ENCODE measurements at regions not wholly inside any gene's neighbourhood (a gene's known extent, or its start where the extent isn't known, plus 50 kb on each side); places are given as distances from the start of the nearest gene placed in this dataset.

GRCh38 chr3:3589715-3590130 is 209.5 kb upstream of the LRRN1 start:
- intact Hi-C loops (cut with DNase I, micrococcal nuclease): no loop called here
- ATAC-seq: no peak
- DNase-seq: no peak

DNA sequence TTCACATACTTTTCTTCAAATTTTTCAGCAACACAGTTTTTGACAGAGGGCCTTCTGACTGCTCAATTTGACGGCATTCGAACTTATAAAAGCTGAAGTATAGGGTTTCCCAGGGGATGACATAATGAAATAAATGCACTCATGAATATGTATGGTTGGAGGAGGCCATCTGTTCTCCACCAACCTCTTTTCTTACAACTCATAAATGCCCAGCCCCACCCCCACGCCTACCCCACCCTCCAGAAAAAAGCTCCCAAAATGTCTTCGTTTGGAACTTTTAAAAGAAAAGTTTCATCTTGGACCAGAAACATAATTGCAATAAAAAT is 211.6 kb upstream of the LRRN1 start:
- DNase-seq (no peak), ATAC-seq (no peak)
- intact Hi-C loops (cut with DNase I, micrococcal nuclease): no loop called here

GRCh38 chr3:3586843-3587646 is 212.2 kb upstream of the LRRN1 start:
- intact Hi-C loops (cut with DNase I, micrococcal nuclease): no loop called here
- ATAC-seq: no peak
- no peak for DNase-seq

- ATAC-seq: no peak
- intact Hi-C loops (cut with DNase I, micrococcal nuclease): no loop called here
Observed at GRCh38 chr3:3586336-3586735, 212.9 kb upstream of the LRRN1 start.

DNA sequence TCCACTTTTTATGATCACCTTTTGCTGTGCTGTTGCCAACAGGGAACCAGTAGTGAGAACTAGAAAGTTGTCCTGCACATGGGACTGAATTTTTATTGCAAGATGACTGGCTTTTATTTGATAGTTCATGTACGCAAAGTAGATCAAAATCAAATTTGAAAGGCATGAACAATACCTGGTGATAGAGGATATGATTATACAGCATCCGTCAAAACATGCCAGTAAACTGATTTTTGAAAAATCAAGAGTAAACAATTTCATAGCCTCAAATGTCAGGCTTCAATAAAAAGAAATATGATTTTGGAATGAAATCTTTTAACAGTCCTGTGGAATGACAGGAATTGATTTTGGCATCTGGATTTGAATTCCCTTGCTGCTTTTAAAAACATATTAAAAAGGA is 219.6 kb upstream of the LRRN1 start:
- no peak for DNase-seq
- intact Hi-C loops (cut with DNase I, micrococcal nuclease): no loop called here
- ATAC-seq: no peak

More at GRCh38 chr3:3586336-3586735, 212.9 kb upstream of the LRRN1 start:
- DNase-seq: no peak

- no peak for ATAC-seq
- intact Hi-C loops (cut with DNase I, micrococcal nuclease): no loop called here
- DNase-seq: no peak
Observed at GRCh38 chr3:3578718-3579117, 220.5 kb upstream of the LRRN1 start.

DNA sequence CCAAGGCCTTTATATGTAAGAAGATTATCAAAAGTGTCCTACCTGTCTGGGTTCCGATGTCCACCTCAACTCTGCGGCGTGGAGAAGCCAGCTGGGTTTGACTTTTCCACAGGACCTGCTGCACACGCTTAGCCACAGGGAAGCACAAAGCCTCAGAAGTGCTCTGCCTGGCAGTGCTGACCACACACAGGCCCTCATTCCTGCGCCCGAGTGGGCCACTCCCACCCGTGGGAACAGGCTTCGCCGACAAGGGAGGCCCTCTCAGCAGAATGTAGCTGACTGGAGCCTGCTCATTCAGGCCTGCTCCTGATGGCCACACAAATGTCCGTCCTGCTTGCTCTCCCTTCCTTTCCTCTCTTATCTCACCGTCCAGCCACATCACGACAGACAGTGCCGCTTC is 221.4 kb upstream of the LRRN1 start:
- no peak for DNase-seq
- ATAC-seq: no peak
- intact Hi-C loops (cut with DNase I, micrococcal nuclease): no loop called here

DNA sequence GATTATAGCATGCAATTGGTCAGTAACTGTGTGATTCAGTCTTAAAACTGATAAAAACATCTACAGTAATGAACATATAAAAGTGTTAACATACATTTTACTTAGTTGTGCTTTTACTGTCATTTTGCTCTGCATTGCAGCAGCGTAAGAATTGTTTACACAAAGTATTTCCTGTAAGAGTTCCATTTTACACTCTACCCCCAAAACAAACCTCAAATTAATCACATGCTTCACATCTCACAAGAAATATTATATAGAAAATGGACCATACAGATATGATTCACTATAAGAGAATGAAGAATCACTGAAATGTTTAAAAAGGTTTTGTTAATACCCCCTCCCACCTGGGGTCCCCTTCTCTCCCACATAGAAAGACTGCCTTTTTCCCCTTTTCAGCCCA is 225.9 kb upstream of the LRRN1 start:
- intact Hi-C loops (cut with DNase I, micrococcal nuclease): no loop called here
- no peak for ATAC-seq
- DNase-seq: no peak

DNA sequence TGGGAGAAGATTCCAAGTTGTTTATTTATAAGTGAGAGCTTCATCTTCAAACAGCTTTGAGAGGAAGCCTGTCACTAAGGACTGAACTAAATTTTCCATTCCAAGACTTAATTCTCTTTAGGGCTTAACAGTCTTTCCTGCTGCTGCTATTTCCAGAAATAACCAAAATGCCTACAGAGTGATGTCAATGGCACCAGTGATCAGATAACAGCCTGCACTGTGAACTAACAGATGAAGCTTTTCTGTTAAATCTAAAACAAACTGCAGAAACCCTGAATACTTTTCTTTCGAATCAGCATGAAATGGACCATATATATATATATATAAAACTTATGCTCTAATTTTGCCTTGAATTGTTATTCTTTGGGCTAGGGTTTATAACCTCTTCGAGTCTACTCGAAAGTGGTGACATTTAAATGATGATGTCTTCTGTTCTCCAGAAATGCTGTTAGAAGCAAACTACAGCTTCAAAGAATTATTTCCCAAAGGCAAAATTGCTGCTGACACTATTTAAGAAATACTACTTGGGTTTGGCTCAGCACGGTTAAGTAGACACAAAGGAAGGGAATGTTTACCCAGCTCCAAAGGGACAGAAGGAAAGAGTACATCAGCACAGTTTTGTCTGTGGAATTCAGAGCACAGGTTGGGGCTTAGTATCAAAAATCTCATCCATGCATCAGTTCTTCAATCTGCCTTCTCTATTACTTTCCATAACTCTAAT is 238.5 kb upstream of the LRRN1 start:
- DNase-seq (no peak), ATAC-seq (no peak)
- intact Hi-C loops (cut with DNase I, micrococcal nuclease): no loop called here

- ATAC-seq: no peak
- no peak for DNase-seq
- intact Hi-C loops (cut with DNase I, micrococcal nuclease): no loop called here
Observed at GRCh38 chr3:3559786-3560185, 239.4 kb upstream of the LRRN1 start.

DNA sequence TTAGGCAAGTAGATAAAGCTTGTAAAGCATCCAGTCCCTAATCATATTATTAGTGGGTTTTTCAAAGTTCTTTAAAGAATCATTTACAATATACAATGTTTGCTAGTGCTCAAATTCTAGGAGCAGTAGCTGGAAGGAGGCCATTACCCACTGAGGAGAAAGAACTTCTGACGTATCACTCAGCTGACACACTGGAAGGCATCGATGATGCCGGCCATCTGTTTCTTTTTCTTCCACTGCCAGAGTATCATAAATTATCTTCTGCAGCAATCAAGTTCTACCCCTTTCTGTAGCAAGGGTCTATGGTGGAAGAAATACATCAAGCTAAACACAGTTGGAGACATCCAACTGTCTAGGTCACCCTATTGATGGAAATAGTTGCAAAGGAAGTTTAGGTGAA is 243.2 kb upstream of the LRRN1 start:
- ATAC-seq (no peak), DNase-seq (no peak)
- intact Hi-C loops (cut with DNase I, micrococcal nuclease): no loop called here

- intact Hi-C loops (cut with DNase I, micrococcal nuclease): no loop called here
- ATAC-seq (no peak), DNase-seq (no peak)
Observed at GRCh38 chr3:3553236-3553635, 246.0 kb upstream of the LRRN1 start.

DNA sequence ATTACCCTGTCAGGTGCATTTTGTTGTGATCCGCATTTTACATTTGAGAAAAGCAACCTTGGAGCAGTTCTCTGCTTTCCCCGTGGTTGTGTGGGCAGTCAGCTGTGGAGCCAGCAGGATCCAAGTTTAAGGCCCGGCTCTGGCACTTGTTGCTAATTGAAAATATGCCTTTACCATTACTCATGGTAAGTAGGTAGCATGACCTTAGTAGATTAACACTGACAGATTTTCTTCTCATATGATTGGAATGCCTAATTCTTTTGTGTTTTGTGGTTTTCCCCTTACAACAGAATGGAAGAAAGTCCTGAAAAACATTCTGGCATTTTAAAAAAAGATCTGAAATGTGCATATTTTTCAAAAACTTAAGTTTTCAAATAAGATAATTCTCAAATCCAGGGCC is 246.5 kb upstream of the LRRN1 start:
- DNase-seq (no peak), ATAC-seq (no peak)
- intact Hi-C loops (cut with DNase I, micrococcal nuclease): no loop called here

DNA sequence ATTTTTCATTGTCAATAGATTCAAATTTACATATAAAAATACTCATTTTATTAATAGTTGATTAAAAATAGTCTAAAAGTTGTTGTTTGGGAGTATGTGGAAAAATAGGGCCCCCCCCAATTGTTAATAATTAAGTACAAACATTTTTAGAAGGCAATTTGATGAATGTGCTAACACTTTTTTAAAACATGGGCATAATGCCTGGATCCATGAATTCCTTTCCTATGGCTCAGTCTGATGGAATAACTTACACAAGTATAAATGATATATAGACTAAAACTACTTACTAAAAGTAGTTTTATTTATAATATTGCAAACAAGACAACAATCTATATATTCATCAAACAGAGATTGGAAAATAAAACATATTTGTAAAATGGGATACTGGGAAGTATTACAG is 247.2 kb upstream of the LRRN1 start:
- ATAC-seq (no peak), DNase-seq (no peak)
- intact Hi-C loops (cut with DNase I, micrococcal nuclease): no loop called here

- DNase-seq: no peak
- ATAC-seq: no peak
- intact Hi-C loops (cut with DNase I, micrococcal nuclease): loop anchor here in 1 of 2 donors (2.0 kb wide), 1 partner anchor 69 kb away; no protein-coding TSS in a partner anchor
Observed at GRCh38 chr3:3545360-3545759, 253.9 kb upstream of the LRRN1 start.

GRCh38 chr3:3538451-3538850 is 260.8 kb upstream of the LRRN1 start:
- no peak for ATAC-seq
- intact Hi-C loops (cut with DNase I, micrococcal nuclease): no loop called here
- DNase-seq: no peak

DNA sequence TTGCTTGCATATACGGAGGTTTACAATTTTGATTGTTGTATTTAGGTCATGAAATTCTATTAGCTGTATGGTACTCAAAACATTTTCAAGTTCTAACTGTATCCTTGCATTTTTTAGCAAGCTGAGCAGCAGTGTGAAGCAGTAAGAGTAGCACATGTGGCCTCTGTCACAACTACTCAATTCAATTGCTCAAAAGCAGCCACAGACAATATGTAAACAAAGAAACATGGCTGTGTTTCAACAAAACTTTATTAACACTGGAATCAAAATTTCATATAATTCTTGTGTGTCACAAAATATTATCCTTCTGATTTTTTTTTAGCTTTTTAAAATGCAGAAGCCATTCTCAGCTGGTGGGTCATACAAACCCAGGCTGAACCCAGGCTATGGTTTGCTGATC is 266.7 kb upstream of the LRRN1 start:
- ATAC-seq (no peak), DNase-seq (no peak)
- intact Hi-C loops (cut with DNase I, micrococcal nuclease): no loop called here

- intact Hi-C loops (cut with DNase I, micrococcal nuclease): no loop called here
- ATAC-seq (no peak), DNase-seq (no peak)
Observed at GRCh38 chr3:3531476-3531875, 267.8 kb upstream of the LRRN1 start.

DNA sequence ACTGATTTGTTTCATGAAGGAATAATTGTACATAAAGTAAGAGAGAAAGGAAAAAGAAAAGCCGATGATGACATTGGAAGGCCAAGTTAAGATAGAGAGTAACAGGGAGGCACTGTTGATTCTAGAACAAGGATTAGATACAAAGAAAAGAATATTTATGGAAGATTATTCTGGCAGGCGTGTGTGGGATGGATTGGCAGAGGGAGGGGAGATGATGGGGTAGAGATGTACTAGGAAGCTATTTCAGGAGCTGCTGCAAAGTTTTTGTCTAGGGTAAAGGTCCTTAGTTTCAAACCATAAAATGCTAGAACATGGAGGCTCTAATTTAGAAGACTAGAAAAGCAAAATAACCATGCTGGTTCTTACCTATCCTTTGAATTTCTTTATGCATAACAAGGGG is 280.0 kb upstream of the LRRN1 start:
- intact Hi-C loops (cut with DNase I, micrococcal nuclease): no loop called here
- ATAC-seq: no peak
- no peak for DNase-seq

GRCh38 chr3:3516996-3517395 is 282.2 kb upstream of the LRRN1 start:
- no peak for DNase-seq
- no peak for ATAC-seq
- intact Hi-C loops (cut with DNase I, micrococcal nuclease): no loop called here

DNA sequence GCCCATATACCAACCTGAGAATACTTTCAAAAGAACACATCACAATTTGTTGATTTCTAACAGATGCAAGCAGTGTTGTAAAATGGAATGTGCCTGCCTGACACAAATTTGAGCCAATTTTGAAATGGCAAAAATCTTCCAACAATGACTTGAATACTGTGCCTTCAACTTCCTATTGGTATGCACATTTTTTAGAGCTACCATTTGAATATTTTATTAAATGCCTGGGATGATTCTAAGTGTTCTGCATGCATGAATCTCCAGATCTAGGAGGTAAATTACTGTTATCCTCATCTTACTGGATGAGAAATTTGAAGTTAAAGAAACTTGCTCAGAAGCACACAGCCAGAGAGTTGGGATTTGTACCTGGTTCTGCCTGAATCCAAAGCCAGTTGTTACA is 282.8 kb upstream of the LRRN1 start:
- ATAC-seq: no peak
- DNase-seq: no peak
- intact Hi-C loops (cut with DNase I, micrococcal nuclease): no loop called here

Data from left colon (tissue), 2 donors.